Cardiac muscle cell (in vitro differentiated cells and primary cell): ENCODE measurements at regions not wholly inside any gene's neighbourhood (a gene's known extent, or its start where the extent isn't known, plus 50 kb on each side); places are given as distances from the start of the nearest gene placed in this dataset.

Source experiments
- DNase-seq, 2 donors: peaks; one replicate each; pipeline versions ENCODE4 v3.0.0 to v3.0.0-alpha.2; 2010 to 2017; ENCODE audit warnings: low read depth in 1 of 2, low spot score in 1 of 2
- H3K27ac ChIP-seq: fragments of 200-600 bp; sonication (generic); 2 replicates; pipeline ENCODE4 v1.5.1; 2016
- H3K27me3 ChIP-seq: fragments of 200-600 bp; sonication (generic); 2 replicates; pipeline ENCODE4 v1.6.0; 2016; ENCODE audit warnings: control low read depth
- H3K36me3 ChIP-seq: fragments of 200-600 bp; sonication (generic); 2 replicates; pipeline ENCODE4 v1.5.1; 2016; ENCODE audit warnings: control low read depth
- H3K4me1 ChIP-seq: fragments of 200-600 bp; sonication (generic); 2 replicates; pipeline ENCODE4 v1.8.1; 2017; ENCODE audit warnings: low read depth, mild to moderate bottlenecking, mixed run types
- H3K4me3 ChIP-seq: fragments of 200-600 bp; sonication (generic); 2 replicates; pipeline ENCODE4 v1.5.1; 2016; ENCODE audit warnings: mild to moderate bottlenecking
- H3K9me3 ChIP-seq: fragments of 200-600 bp; sonication (generic); 2 replicates; pipeline ENCODE4 v1.5.1; 2017; ENCODE audit warnings: low read depth, mild to moderate bottlenecking, control low read depth
- TF ChIP-seq, protein P1 (sequence below): IDR thresholded peaks from 2 replicates; pipeline ENCODE4 v1.5.1; 2012; ENCODE audit warnings: low read depth, mild to moderate bottlenecking, low read length

DNA sequence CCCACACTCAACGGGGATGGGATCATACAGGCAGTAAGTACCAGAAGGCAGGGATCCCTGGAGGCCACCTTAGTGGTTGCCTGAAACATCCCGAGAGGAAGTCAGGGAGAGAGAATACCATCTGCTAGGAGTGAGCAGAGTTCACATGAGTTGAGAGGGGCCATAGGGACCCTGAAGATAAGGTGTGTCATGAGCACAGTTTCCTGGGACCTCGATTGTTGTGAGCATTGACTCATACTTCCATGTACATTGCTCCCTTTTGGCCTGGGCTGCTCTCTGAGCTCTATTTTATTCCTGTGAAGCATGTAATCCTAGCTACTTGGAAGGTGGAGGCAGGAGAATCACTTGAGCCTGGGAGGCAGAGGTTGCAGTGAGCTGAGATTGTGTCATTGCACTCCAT is 120.5 kb downstream of the TBC1D30 start:
- TF ChIP-seq, protein P1, sequence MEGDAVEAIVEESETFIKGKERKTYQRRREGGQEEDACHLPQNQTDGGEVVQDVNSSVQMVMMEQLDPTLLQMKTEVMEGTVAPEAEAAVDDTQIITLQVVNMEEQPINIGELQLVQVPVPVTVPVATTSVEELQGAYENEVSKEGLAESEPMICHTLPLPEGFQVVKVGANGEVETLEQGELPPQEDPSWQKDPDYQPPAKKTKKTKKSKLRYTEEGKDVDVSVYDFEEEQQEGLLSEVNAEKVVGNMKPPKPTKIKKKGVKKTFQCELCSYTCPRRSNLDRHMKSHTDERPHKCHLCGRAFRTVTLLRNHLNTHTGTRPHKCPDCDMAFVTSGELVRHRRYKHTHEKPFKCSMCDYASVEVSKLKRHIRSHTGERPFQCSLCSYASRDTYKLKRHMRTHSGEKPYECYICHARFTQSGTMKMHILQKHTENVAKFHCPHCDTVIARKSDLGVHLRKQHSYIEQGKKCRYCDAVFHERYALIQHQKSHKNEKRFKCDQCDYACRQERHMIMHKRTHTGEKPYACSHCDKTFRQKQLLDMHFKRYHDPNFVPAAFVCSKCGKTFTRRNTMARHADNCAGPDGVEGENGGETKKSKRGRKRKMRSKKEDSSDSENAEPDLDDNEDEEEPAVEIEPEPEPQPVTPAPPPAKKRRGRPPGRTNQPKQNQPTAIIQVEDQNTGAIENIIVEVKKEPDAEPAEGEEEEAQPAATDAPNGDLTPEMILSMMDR = no peak
- Histone ChIP-seq H3K4me1 (no peaks in the 10 kb centered on the region), H3K9me3 (no peaks in the 10 kb centered on the region), H3K4me3 (no peak overlapping the region), H3K27me3 (no peaks in the 10 kb centered on the region), H3K36me3 (no peaks in the 10 kb centered on the region), H3K27ac (no peak overlapping the region)
- no peak for DNase-seq

DNA sequence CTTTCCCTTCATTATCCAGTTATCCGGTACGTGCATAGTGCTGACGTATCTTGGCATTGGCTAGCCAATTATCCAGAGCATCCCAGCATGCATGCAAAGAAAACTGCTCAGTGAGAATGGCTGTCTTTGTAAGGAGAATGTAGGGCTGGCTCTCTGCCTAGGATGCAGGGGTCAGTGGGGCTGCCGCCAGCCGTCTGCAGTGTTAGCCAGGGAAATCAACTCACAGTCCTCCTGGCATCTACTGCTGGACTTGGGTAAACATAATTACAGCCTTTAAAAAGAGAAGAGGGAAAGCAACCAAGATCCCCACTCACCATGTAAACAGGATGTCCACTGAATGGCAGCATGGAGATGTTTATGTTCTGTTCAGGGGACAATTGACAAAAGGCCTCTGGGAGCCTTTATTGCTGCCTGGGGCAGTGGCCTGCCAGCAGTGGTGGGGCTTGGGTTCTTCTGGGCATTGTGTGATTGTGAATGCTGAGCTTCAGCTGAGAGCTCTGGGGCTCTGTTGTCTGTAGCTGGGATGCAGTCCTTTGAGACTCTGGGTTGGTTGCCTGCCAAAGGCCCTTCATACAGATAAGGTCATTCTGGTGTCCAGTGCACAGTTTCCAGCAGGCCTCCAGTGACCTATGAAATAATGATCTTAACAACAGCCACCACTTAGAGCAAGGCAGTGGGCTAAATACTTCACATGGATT is 121.8 kb downstream of the TBC1D30 start:
- H3K4me3 ChIP-seq = no peak overlapping the region

DNA sequence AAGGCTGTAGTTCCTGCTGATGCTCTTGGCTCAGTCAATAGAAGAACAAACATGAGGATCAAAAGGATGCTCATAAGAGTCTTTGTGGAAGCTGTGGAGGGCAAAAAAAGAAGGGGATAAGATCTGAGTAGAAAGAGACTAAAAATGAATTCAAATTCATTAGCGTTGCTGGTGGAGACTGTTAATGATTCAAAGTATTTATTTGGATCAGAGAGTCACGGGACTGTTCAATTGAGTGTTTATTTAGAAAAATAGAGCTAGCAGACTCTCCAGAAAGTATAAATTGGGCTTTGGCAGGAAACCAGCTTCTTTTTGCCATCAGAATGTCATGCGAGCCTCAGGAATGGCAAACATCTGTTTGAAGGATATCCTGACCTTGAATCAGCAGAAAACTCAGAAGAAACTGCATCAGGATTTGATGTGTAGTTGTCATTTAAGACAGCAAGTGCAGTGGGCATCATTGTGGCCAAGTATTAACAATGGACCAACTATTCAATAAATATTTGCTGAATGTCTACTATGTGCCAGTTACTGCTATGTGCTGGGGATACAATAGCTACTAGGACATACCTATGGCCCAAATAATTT is 126.4 kb downstream of the TBC1D30 start:
- TF ChIP-seq, protein P1 = no peak
- Histone ChIP-seq H3K36me3 (no peaks in the 10 kb centered on the region), H3K27ac (no peak overlapping the region), H3K9me3 (no peaks in the 10 kb centered on the region), H3K27me3 (no peaks in the 10 kb centered on the region), H3K4me1 (no peaks in the 10 kb centered on the region), H3K4me3 (no peak overlapping the region)
- no peak for DNase-seq

More for the DNA sequence above, 121.8 kb downstream of the TBC1D30 start:
- TF ChIP-seq, protein P1 = no peak
- H3K4me1 ChIP-seq = no peaks in the 10 kb centered on the region
- H3K9me3 ChIP-seq = no peaks in the 10 kb centered on the region
- DNase-seq = peak; percentile 48 to 88
- no peak overlapping the region for H3K27ac ChIP-seq
- no peaks in the 10 kb centered on the region for H3K36me3 ChIP-seq
- no peaks in the 10 kb centered on the region for H3K27me3 ChIP-seq

DNA sequence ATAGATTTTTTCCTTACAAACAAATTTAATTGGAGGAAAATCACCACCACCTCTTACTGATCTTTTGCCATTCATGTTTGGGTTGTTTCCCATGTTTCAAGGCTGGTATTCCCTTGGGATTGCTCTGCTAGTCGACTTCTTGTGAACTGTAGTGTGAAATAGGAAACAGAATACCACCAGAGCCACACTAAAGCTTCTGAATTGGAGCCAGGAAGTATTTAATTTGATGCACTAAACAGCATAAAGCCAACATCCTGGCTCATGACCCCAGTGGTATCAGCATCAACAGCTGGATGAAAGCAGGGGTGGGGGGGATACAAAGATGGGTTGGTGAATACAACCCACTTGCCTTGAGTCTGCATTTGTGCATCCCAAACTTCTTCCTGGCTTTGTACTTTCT is 127.5 kb downstream of the TBC1D30 start:
- H3K36me3 ChIP-seq = no peaks in the 10 kb centered on the region
- H3K27ac ChIP-seq = no peak overlapping the region
- no peak overlapping the region for H3K4me3 ChIP-seq
- no peaks in the 10 kb centered on the region for H3K9me3 ChIP-seq
- no peaks in the 10 kb centered on the region for H3K27me3 ChIP-seq
- TF ChIP-seq, protein P1 = no peak
- no peak for DNase-seq
- no peaks in the 10 kb centered on the region for H3K4me1 ChIP-seq

DNA sequence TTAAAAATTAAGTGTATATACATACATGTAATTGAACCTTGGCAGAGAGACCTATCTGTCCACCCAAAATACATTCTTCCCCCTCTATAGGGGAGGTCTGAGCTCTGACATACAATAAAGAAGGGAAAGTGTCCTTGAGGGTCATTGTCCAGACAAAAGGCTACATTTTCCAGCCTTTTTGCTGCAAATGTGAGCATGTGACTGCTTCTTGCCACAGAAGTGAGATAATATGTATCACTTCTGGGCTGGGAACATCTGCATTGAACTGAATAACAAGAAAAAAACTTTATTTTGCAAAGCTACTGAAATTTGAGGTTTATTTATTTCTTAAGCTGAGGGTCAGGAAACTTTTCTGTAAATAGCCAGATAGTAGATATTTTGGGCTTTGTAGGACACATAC is 131.3 kb downstream of the TBC1D30 start:
- Histone ChIP-seq H3K27me3 (no peaks in the 10 kb centered on the region), H3K9me3 (no peaks in the 10 kb centered on the region), H3K4me1 (no peaks in the 10 kb centered on the region), H3K4me3 (no peak overlapping the region), H3K27ac (no peak overlapping the region), H3K36me3 (no peaks in the 10 kb centered on the region)
- no peak for DNase-seq
- TF ChIP-seq, protein P1 = no peak
